ENCODE measurements at regions not wholly inside any gene's neighbourhood (a gene's known extent, or its start where the extent isn't known, plus 50 kb on each side); places are given as distances from the start of the nearest gene placed in this dataset.
"Not testable (repeated sequence)": the region's sequence is repeated elsewhere in the genome, so short reads cannot be mapped to it uniquely, and the experiment has no call there.

GRCh38 chr3:74978684-74979083 is 364.2 kb upstream of the CNTN3 start:
- in situ Hi-C loops (cut with HindIII; ENCODE audit: low pct_unique_long_range_greater_than_20kb, low sequenced_read_pairs) = no loop called here
- no peak for DNase-seq (ENCODE audit: low read depth in 1 of 2, low spot score in 1 of 2)
- no peak for TF ChIP-seq JUND (IDR thresholded peaks at IDR 0.05; ENCODE audit: low read depth)

DNA sequence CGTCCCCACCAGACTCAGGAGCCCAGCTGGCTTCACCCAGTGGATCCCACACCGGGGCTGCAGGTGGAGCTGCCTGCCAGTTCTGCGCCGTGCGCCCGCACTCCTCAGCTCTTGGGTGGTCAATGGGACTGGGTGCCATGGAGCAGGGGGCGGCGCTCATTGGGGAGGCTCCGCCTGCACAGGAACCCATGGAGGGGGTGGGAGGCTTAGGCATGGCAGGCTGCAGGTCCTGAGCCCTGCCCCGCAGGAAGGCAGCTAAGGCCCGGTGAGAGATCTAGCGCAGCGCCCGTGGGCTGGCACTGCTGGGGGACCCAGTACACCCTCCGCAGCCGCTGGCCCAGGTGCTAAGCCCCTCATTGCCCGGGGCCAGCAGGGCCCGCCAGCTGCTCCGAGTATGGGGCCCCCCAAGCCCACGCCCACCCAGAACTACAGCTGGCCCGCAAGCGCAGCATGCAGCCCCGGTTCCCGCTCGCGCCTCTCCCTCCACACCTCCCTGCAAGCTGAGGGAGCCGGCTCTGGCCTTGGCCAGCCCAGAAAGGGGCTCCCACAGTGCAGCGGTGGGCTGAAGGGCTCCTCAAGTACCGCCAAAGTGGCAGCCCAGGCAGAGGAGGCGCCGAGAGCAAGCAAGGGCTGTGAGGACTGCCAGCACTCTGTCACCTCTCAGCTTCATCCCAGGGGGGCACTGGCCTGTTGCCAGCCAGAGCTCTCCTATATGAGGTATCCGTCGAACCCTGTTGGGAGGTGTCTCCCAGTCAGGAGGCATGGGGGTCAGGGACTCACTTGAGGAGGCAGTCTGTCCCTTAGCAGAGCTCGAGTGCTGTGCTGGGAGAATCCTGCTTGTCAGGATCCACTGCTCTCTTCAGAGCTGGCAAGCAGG is 370.8 kb upstream of the CNTN3 start:
- DNase-seq (ENCODE audit: low read depth in 1 of 2, low spot score in 1 of 2); in situ Hi-C loops (cut with HindIII; ENCODE audit: low pct_unique_long_range_greater_than_20kb, low sequenced_read_pairs): not testable (repeated sequence)

GRCh38 chr3:74988095-74988494 is 373.6 kb upstream of the CNTN3 start:
- in situ Hi-C loops (cut with HindIII; ENCODE audit: low pct_unique_long_range_greater_than_20kb, low sequenced_read_pairs) = no loop called here
- TF ChIP-seq JUND (IDR thresholded peaks at IDR 0.05; ENCODE audit: low read depth) = no peak
- no peak for DNase-seq (ENCODE audit: low read depth in 1 of 2, low spot score in 1 of 2)

DNA sequence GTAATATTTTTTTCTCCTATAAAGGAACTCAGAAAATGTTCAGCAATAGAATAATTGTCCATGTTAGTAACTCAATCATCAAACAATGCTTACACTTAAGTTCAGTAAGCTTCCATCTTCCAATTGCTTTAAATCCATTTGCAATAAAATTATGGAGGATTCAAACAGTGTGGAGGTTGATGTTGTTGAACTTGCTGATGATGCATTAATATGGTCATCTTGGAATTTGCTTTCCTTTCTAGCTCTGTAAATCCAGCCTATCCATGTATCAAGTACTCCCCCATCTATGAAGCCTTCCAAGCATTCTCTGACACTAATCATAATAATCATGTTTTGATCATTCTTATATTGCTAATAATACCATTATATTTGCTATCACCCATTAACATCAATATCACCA is 378.4 kb upstream of the CNTN3 start:
- in situ Hi-C loops (cut with HindIII; ENCODE audit: low pct_unique_long_range_greater_than_20kb, low sequenced_read_pairs) = no loop called here
- no peak for DNase-seq (ENCODE audit: low read depth in 1 of 2, low spot score in 1 of 2)
- no peak for TF ChIP-seq JUND (IDR thresholded peaks at IDR 0.05; ENCODE audit: low read depth)

GRCh38 chr3:75001330-75001729 is 386.9 kb upstream of the CNTN3 start:
- in situ Hi-C loops (cut with HindIII; ENCODE audit: low pct_unique_long_range_greater_than_20kb, low sequenced_read_pairs) = no loop called here
- no peak for TF ChIP-seq JUND (IDR thresholded peaks at IDR 0.05; ENCODE audit: low read depth)
- DNase-seq (ENCODE audit: low read depth in 1 of 2, low spot score in 1 of 2) = peak; percentile 18 to 21

DNA sequence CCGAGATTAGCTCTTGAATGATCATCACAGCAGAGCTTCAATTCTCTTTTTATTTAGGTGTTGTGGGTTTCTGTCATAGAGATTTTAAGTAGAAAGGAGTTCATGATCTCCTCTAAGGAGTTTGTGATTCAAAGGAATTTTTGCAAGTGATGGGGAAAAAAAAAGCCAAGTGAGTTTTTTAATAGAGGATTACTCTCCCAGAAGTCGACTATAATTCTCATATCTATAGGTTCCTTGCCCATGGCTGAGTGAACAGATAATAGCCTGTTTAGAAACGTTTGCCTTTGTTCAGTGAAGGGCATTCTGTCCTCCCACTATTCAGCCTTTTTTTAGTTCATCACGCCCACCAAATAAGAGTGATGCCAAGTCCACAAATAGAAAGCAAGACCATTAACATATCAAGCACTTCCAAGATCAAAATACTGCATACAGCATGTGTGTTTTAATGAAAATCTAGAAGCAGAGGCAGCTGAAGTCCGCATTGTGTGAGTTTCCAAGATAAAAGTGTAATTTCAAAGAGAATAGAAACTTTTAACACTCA is 398.4 kb upstream of the CNTN3 start:
- in situ Hi-C loops (cut with HindIII; ENCODE audit: low pct_unique_long_range_greater_than_20kb, low sequenced_read_pairs) = no loop called here
- no peak for TF ChIP-seq JUND (IDR thresholded peaks at IDR 0.05; ENCODE audit: low read depth)
- no peak for DNase-seq (ENCODE audit: low read depth in 1 of 2, low spot score in 1 of 2)

DNA sequence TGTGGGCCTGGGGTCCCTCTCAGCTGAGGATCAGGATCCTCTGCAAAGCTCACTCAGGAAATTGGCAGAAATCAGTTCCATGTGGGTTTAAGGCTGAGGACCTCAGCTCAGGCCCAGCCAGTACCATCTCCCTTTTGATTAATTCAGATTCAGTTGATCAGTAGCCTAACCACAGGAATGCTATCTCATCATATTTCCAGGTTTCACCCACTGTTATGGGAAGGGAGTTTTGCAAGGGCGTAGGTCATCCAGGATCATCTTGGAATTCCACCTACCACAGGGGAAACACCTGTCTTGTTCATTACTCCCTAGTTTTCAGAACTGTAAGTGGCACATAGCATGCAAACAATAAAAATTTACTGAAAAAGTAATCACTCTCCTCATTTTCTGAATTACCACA is 399.5 kb upstream of the CNTN3 start:
- no peak for DNase-seq (ENCODE audit: low read depth in 1 of 2, low spot score in 1 of 2)
- no peak for TF ChIP-seq JUND (IDR thresholded peaks at IDR 0.05; ENCODE audit: low read depth)
- in situ Hi-C loops (cut with HindIII; ENCODE audit: low pct_unique_long_range_greater_than_20kb, low sequenced_read_pairs) = no loop called here

DNA sequence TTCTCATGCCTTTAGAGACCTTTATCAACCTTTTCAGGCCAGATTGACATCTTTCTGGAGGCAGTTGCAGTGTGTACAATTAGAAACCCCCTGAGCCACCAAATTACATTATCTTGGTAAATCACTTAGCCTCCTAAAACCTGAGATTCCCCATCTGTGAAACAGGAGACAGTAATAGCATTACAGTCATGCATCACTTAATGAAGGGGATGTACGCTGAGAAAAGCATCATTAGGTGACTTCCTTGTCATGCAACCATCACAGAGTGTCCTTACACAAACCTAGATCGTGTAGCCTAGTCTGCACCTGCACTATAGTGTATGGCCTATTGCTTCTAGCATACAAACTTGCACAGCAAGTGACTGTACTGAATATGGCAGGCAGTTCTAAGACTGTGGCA is 400.8 kb upstream of the CNTN3 start:
- in situ Hi-C loops (cut with HindIII; ENCODE audit: low pct_unique_long_range_greater_than_20kb, low sequenced_read_pairs) = no loop called here
- no peak for DNase-seq (ENCODE audit: low read depth in 1 of 2, low spot score in 1 of 2)
- no peak for TF ChIP-seq JUND (IDR thresholded peaks at IDR 0.05; ENCODE audit: low read depth)

GRCh38 chr3:75035146-75035545 is 420.7 kb upstream of the CNTN3 start:
- no peak for TF ChIP-seq JUND (IDR thresholded peaks at IDR 0.05; ENCODE audit: low read depth)
- in situ Hi-C loops (cut with HindIII; ENCODE audit: low pct_unique_long_range_greater_than_20kb, low sequenced_read_pairs) = no loop called here
- no peak for DNase-seq (ENCODE audit: low read depth in 1 of 2, low spot score in 1 of 2)

DNA sequence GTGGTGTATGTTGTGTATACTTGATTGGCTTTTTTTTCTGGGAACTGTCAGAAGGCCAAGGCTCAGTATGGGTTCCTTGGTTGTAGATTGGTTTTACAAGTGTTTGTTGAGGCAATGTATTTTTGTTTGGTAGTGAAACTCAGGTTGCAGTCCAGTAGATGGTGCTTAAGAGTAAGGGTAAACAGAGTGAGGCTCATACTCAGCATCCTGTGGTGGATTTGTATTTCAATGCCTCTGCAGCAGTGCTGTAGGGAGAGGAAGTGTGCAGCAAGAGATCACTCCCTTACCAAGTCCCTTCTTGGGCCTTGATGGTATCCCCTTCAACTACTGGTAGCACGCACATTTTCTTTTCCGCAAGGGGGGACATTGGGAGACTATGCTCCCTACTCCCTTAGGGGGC is 428.5 kb upstream of the CNTN3 start:
- DNase-seq (ENCODE audit: low read depth in 1 of 2, low spot score in 1 of 2) = peak in 1 of 2 experiments; percentile 36
- in situ Hi-C loops (cut with HindIII; ENCODE audit: low pct_unique_long_range_greater_than_20kb, low sequenced_read_pairs) = no loop called here
- no peak for TF ChIP-seq JUND (IDR thresholded peaks at IDR 0.05; ENCODE audit: low read depth)

- in situ Hi-C loops (cut with HindIII; ENCODE audit: low pct_unique_long_range_greater_than_20kb, low sequenced_read_pairs) = no loop called here
- DNase-seq (ENCODE audit: low read depth in 1 of 2, low spot score in 1 of 2) = peak in 1 of 2 experiments; percentile 1
- TF ChIP-seq JUND (IDR thresholded peaks at IDR 0.05; ENCODE audit: low read depth) = no peak
These were observed 434.2 kb upstream of the CNTN3 start for GRCh38 chr3:75048650-75049049.

DNA sequence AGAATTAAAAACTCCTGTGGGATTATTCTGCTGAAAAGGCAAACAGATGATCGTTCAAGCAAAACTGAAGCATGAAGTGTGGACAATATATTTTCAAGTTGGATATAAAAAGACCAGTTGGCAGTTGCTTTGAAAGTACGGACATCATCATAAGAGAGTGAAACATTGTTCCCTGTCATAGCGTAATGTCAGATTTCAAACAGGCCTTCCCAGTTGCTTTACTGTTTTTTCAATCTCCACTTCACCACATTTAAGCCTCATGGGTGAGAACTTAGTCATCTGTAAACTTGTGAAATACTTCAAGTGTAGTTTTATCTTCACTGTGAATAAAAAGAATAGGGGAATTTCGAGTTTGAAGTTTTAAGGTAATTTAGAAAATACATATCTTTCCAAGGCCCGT is 435.1 kb upstream of the CNTN3 start:
- no peak for DNase-seq (ENCODE audit: low read depth in 1 of 2, low spot score in 1 of 2)
- in situ Hi-C loops (cut with HindIII; ENCODE audit: low pct_unique_long_range_greater_than_20kb, low sequenced_read_pairs) = no loop called here
- TF ChIP-seq JUND (IDR thresholded peaks at IDR 0.05; ENCODE audit: low read depth) = no peak

- DNase-seq (ENCODE audit: low read depth in 1 of 2, low spot score in 1 of 2) = no peak
- in situ Hi-C loops (cut with HindIII; ENCODE audit: low pct_unique_long_range_greater_than_20kb, low sequenced_read_pairs) = no loop called here
- no peak for TF ChIP-seq JUND (IDR thresholded peaks at IDR 0.05; ENCODE audit: low read depth)
These were observed 444.7 kb upstream of the CNTN3 start for GRCh38 chr3:75059120-75059519.

DNA sequence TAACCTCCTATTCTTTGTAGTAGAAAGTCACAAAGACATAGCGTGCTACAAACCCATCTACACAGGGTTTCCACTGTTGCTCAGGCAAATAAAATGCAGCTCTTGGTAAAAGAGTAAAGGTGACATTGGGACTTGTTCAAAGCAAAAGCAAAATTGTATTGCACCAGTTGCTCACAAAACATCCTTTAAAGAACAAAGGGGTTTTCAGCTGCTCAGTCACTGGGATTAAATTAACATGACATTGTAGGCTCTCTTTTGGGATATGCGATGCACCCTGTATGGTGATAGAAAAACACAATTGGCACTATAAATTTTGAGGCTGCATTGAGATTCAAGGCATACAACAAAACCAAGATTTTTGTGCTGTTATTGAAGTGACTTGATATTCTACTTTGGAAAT is 447.3 kb upstream of the CNTN3 start:
- DNase-seq (ENCODE audit: low read depth in 1 of 2, low spot score in 1 of 2) = no peak
- no peak for TF ChIP-seq JUND (IDR thresholded peaks at IDR 0.05; ENCODE audit: low read depth)
- in situ Hi-C loops (cut with HindIII; ENCODE audit: low pct_unique_long_range_greater_than_20kb, low sequenced_read_pairs) = no loop called here
